Prostate gland (tissue), 2 donors: ENCODE measurements at regions not wholly inside any gene's neighbourhood (a gene's known extent, or its start where the extent isn't known, plus 50 kb on each side); places are given as distances from the start of the nearest gene placed in this dataset.

Experiments
- DNase-seq: peaks from one replicate; pipeline ENCODE4 v3.0.0-alpha.2; 2019; ENCODE audit warnings: low spot score
- H3K27ac ChIP-seq, 2 donors: fragments of 200-600 bp; sonication (generic); 2 replicates each; pipeline ENCODE4 v1.5.1; 2017 to 2019
- H3K27me3 ChIP-seq: fragments of 200-600 bp; sonication (generic); replicated peaks from 2 replicates; pipeline ENCODE4 v1.5.1; 2019; ENCODE audit not compliant: insufficient read depth
- H3K36me3 ChIP-seq, 2 donors: fragments of 200-600 bp; sonication (generic); 1 replicate in 1 of 2; 2 replicates in 1 of 2; pipeline versions ENCODE4 v1.5.1 to v1.8.1; 2017 to 2019
- H3K4me1 ChIP-seq: fragments of 200-600 bp; sonication (generic); replicated peaks from 2 replicates; pipeline ENCODE4 v1.5.1; 2019
- H3K4me3 ChIP-seq, 2 donors: fragments of 200-600 bp; sonication (generic); 2 replicates each; pipeline ENCODE4 v1.5.1; 2017 to 2019
- H3K9me3 ChIP-seq: fragments of 200-600 bp; sonication (generic); 2 replicates; pipeline ENCODE4 v1.5.1; 2017
- POLR2A ChIP-seq: fragments of 450-650 bp; IDR thresholded peaks from one replicate; pipeline ENCODE4 v1.6.1; 2016; ENCODE audit warnings: antibody characterized with exemption, mild to moderate bottlenecking
- POLR2AphosphoS5 ChIP-seq: sonication (generic); formaldehyde crosslinking; IDR thresholded peaks from one replicate; pipeline ENCODE4 v1.6.1; 2017; ENCODE audit warnings: antibody characterized with exemption
- WGBS: methylation state at CpG from one replicate; pipeline ENCODE4 v1.1.5; 2018; 5-methylcytosine and 5-hydroxymethylcytosine counted together
- intact Hi-C: fragments of 100-400 bp; cut with DNase I; formaldehyde crosslinking; loops from one replicate; pipeline ENCODE4 v1.14.2; 2022
- TF ChIP-seq, protein P1 (sequence below), 4 experiments: fragments of 200-600 bp in 2 of 4; fragments of 450-650 bp in 2 of 4; sonication (generic) in 2 of 4; IDR thresholded peaks; 1 replicate in 3 of 4; 2 replicates in 1 of 4; pipeline ENCODE4 v1.5.1; 2016 to 2019; ENCODE audit warnings: antibody characterized with exemption in 4 of 4, mild to moderate bottlenecking in 2 of 4, moderate library complexity in 2 of 4

DNA sequence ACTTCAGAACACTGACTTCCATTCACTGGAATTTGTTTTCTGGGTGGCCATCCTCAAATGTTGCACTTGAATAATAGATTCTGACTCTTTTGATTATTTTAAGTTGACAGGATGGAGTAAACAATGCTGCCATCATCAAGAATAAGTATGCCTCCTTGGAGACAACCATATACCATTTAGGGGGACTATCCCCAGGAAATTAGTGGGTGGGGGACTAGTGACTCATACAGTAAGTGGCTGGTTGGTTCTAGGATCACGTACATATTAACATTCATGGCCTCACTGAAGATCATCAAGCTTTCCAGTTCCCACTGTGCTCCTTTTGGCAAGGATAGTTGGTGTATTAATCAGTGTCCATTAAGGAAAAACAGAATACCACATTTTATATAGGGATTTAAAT, 615.2 kb downstream of the CCSER2 start:
- H3K9me3 ChIP-seq, result no peaks in the 10 kb centered on the region
- no peak for TF ChIP-seq POLR2AphosphoS5
- TF ChIP-seq POLR2A, result no peak
- TF ChIP-seq, protein P1, sequence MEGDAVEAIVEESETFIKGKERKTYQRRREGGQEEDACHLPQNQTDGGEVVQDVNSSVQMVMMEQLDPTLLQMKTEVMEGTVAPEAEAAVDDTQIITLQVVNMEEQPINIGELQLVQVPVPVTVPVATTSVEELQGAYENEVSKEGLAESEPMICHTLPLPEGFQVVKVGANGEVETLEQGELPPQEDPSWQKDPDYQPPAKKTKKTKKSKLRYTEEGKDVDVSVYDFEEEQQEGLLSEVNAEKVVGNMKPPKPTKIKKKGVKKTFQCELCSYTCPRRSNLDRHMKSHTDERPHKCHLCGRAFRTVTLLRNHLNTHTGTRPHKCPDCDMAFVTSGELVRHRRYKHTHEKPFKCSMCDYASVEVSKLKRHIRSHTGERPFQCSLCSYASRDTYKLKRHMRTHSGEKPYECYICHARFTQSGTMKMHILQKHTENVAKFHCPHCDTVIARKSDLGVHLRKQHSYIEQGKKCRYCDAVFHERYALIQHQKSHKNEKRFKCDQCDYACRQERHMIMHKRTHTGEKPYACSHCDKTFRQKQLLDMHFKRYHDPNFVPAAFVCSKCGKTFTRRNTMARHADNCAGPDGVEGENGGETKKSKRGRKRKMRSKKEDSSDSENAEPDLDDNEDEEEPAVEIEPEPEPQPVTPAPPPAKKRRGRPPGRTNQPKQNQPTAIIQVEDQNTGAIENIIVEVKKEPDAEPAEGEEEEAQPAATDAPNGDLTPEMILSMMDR (IDR thresholded peaks at IDR 0.05), result no peak
- H3K27ac ChIP-seq, result no peak overlapping the region
- H3K4me1 ChIP-seq, result no peaks in the 10 kb centered on the region
- 76% methylated on average over 1 of the region's 1 CpG for WGBS
- no peaks in the 10 kb centered on the region for H3K36me3 ChIP-seq
- H3K4me3 ChIP-seq, result no peak overlapping the region
- intact Hi-C loops, result no loop called here
- H3K27me3 ChIP-seq, result no peaks in the 10 kb centered on the region
- no peak for DNase-seq

DNA sequence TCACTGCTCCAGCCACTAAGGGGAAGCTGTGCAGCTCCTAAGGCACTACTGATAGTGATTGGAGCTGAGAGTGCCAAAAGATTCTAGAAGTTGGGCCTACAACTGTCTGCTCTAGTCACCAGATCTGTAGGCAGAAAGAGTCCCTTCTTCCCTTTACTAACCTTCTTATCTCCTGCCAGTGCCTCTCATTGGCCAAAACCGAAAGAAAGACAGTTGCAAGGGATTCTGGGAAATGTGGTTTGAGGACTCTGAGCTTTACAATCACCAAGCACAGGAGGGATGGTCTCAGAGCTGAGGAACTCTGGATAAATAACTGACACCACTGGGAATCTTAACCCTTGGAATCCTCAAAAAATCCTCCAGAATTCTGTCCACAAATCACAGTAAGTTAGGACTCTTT, 615.8 kb downstream of the CCSER2 start:
- Histone ChIP-seq H3K27me3 (no peaks in the 10 kb centered on the region), H3K4me1 (no peaks in the 10 kb centered on the region), H3K4me3 (no peak overlapping the region), H3K27ac (no peak overlapping the region), H3K9me3 (no peaks in the 10 kb centered on the region), H3K36me3 (no peaks in the 10 kb centered on the region)
- intact Hi-C loops, result no loop called here
- no peak for DNase-seq
- 71% methylated on average over 1 of the region's 1 CpG for WGBS
- no peak for TF ChIP-seq POLR2AphosphoS5
- no peak for TF ChIP-seq POLR2A
- TF ChIP-seq, protein P1 (IDR thresholded peaks at IDR 0.05), result no peak

DNA sequence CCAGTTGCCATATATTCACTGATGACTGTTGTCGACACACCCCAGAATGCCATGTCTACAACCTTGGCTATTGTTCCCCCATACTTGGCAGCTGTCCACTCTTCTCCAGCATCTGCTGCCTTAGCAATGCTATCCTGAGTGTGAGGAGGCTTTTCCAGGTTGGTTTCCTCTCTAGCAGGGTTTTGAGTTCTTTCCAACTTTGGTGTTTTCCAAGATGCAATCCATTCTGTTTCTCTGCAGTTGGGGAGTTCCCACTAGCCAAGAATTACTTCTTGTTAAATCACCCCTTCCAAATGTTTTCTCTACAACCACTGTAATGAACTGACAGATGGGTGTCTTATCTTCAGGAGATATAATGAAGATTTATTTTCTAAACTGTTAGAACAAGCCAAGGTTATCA, 617.4 kb downstream of the CCSER2 start:
- no peak overlapping the region for H3K27ac ChIP-seq

DNA sequence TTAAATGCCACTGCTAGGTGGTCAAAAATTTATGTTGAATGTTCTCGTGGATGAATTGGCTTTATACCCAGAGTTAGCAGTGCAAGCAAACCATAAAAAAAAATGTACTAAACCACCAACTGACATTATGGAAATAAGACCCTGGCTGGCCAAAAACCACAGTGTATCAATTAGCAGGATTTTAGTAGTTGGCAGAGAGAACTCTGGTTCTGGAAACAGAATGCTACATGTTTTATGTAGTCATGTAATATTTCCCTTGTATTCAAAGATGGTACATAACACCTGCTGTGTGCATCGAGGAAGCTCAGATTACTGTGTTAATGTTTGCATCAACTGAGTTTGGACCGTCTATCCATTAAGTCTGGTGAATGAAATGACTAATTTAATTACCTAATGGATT, 618.5 kb downstream of the CCSER2 start:
- H3K4me1 ChIP-seq, result no peaks in the 10 kb centered on the region
- H3K27ac ChIP-seq, result no peak overlapping the region
- TF ChIP-seq POLR2A (no peak), POLR2AphosphoS5 (no peak)
- TF ChIP-seq, protein P1 (IDR thresholded peaks at IDR 0.05), result no peak
- intact Hi-C loops, result no loop called here
- no peaks in the 10 kb centered on the region for H3K27me3 ChIP-seq
- no peaks in the 10 kb centered on the region for H3K36me3 ChIP-seq
- 17% methylated on average over 3 of the region's 3 CpGs for WGBS
- no peaks in the 10 kb centered on the region for H3K9me3 ChIP-seq
- H3K4me3 ChIP-seq, result no peak overlapping the region
- DNase-seq, result no peak

More for the DNA sequence above, 617.4 kb downstream of the CCSER2 start:
- H3K4me1 ChIP-seq, result no peaks in the 10 kb centered on the region
- intact Hi-C loops, result no loop called here
- no peaks in the 10 kb centered on the region for H3K9me3 ChIP-seq
- H3K27me3 ChIP-seq, result no peaks in the 10 kb centered on the region
- 79% methylated on average over 1 of the region's 1 CpG for WGBS
- H3K36me3 ChIP-seq, result no peaks in the 10 kb centered on the region
- DNase-seq, result no peak
- TF ChIP-seq, protein P1 (IDR thresholded peaks at IDR 0.05), result no peak
- TF ChIP-seq POLR2AphosphoS5, result no peak
- TF ChIP-seq POLR2A, result no peak
- H3K4me3 ChIP-seq, result no peak overlapping the region

DNA sequence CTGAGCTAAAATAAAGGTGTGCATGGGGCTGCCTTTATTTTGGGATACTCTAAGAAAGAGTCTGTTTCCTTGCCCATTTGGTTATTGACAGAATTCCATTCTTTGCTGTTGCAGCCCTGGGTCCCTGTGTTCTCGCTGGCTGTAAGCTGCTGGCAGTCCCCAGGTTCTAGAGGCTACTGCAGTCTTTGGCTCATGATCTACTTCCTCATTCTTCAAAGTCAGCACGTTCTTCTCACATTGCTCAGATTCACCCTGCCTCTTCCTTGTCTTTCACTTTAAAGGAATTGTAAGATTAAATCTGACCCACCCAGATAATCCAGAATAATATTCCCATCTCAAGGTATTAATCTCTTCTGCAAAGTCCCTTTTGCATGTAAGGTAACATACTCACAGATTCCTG, 620.3 kb downstream of the CCSER2 start:
- no peaks in the 10 kb centered on the region for H3K9me3 ChIP-seq
- no peaks in the 10 kb centered on the region for H3K4me1 ChIP-seq
- no peak overlapping the region for H3K27ac ChIP-seq
- no peak overlapping the region for H3K4me3 ChIP-seq
- no peak for DNase-seq
- TF ChIP-seq POLR2A (no peak), POLR2AphosphoS5 (no peak)
- TF ChIP-seq, protein P1 (IDR thresholded peaks at IDR 0.05), result no peak
- intact Hi-C loops, result no loop called here
- 24% methylated on average over 2 of the region's 2 CpGs for WGBS
- no peaks in the 10 kb centered on the region for H3K27me3 ChIP-seq
- no peaks in the 10 kb centered on the region for H3K36me3 ChIP-seq
